Upper lobe of left lung (tissue), 6 donors: ENCODE measurements at regions not wholly inside any gene's neighbourhood (a gene's known extent, or its start where the extent isn't known, plus 50 kb on each side); places are given as distances from the start of the nearest gene placed in this dataset.

Experiments used
- ATAC-seq, 2 donors: fragments of 200-7000 bp; cut with Tn5 transposase; one replicate each; pipeline ENCODE4 v1.9.1; 2022; ENCODE audit warnings: mild to moderate bottlenecking in 2 of 2, moderate library complexity in 2 of 2; ENCODE audit not compliant: low FRiP score in 2 of 2
- DNase-seq, 2 donors: peaks; one replicate each; pipeline ENCODE4 v3.0.0-alpha.2; 2019 to 2020
- H3K27ac ChIP-seq, 4 donors: fragments of 200-600 bp; sonication (generic); one replicate each; pipeline ENCODE4 v1.5.1; 2016 to 2019
- H3K27me3 ChIP-seq, 4 donors: fragments of 200-600 bp; sonication (generic); one replicate each; pipeline ENCODE4 v1.5.1; 2017 to 2019
- H3K36me3 ChIP-seq, 4 donors: fragments of 200-600 bp; sonication (generic); one replicate each; pipeline ENCODE4 v1.5.1; 2016 to 2019
- H3K4me1 ChIP-seq, 4 donors: fragments of 200-600 bp; sonication (generic); one replicate each; pipeline ENCODE4 v1.5.1; 2018 to 2019
- H3K4me3 ChIP-seq, 4 donors: fragments of 200-600 bp; sonication (generic); one replicate each; pipeline ENCODE4 v1.5.1; 2017 to 2019; ENCODE audit warnings: mild to moderate bottlenecking in 2 of 4, moderate library complexity in 1 of 4
- H3K9me3 ChIP-seq, 4 donors: fragments of 200-600 bp; sonication (generic); one replicate each; pipeline ENCODE4 v1.5.1; 2018 to 2019
- CTCF ChIP-seq, 6 experiments: fragments of 450-650 bp in 4 of 6; fragments of 200-600 bp in 2 of 6; sonication (generic) in 2 of 6; IDR thresholded peaks; one replicate each; pipeline ENCODE4 v1.5.1; 2016 to 2019; ENCODE audit warnings: antibody characterized with exemption in 6 of 6
- EP300 ChIP-seq, 4 donors: sonication (generic); formaldehyde crosslinking; IDR thresholded peaks; one replicate each; pipeline ENCODE4 v1.5.1; 2017; ENCODE audit warnings: antibody characterized with exemption in 4 of 4, control low read depth in 2 of 4
- POLR2A ChIP-seq, 4 donors: fragments of 450-650 bp; IDR thresholded peaks; one replicate each; pipeline ENCODE4 v1.5.1; 2016 to 2017; ENCODE audit warnings: antibody characterized with exemption in 4 of 4, mild to moderate bottlenecking in 2 of 4
- POLR2AphosphoS5 ChIP-seq, 2 donors: sonication (generic); formaldehyde crosslinking; IDR thresholded peaks; one replicate each; pipeline ENCODE4 v1.5.1; 2017; ENCODE audit warnings: antibody characterized with exemption in 2 of 2
- WGBS, 2 donors: methylation state at CpG; one replicate each; pipeline ENCODE4 v1.1.5; 2017 to 2018; 5-methylcytosine and 5-hydroxymethylcytosine counted together
- donor health status: DM: no; HTN: no; CAD: no; lungs with moderate emphysema.
- donor health status: DM: no; HTN: yes; CAD: no; lungs with severe emphysema.

GRCh38 chr5:117209479-117209878 is 634.9 kb upstream of the SEMA6A start:
- Histone ChIP-seq H3K27me3 (no peaks in the 10 kb centered on the region), H3K36me3 (no peaks in the 10 kb centered on the region), H3K27ac (no peak overlapping the region), H3K4me1 (no peaks in the 10 kb centered on the region), H3K4me3 (no peak overlapping the region), H3K9me3 (no peaks in the 10 kb centered on the region)
- DNase-seq: no peak
- ATAC-seq: no peak
- TF ChIP-seq CTCF (IDR thresholded peaks at IDR 0.05): no peak
- TF ChIP-seq POLR2A (IDR thresholded peaks at IDR 0.05): no peak
- TF ChIP-seq EP300 (IDR thresholded peaks at IDR 0.05): no peak
- no peak for TF ChIP-seq POLR2AphosphoS5 (IDR thresholded peaks at IDR 0.05)
- 86 to 92% methylated on average over 3 of the region's 3 CpGs for WGBS, 2 donors

GRCh38 chr5:117207088-117207668 is 632.6 kb upstream of the SEMA6A start:
- no peaks in the 10 kb centered on the region for H3K4me1 ChIP-seq
- no peaks in the 10 kb centered on the region for H3K9me3 ChIP-seq
- DNase-seq (no peak), ATAC-seq (no peak)
- H3K27ac ChIP-seq: no peak overlapping the region
- H3K36me3 ChIP-seq: no peaks in the 10 kb centered on the region
- no peak for TF ChIP-seq POLR2A (IDR thresholded peaks at IDR 0.05)
- TF ChIP-seq CTCF (IDR thresholded peaks at IDR 0.05): no peak
- no peak for TF ChIP-seq POLR2AphosphoS5 (IDR thresholded peaks at IDR 0.05)
- no peak for TF ChIP-seq EP300 (IDR thresholded peaks at IDR 0.05)
- H3K27me3 ChIP-seq: no peaks in the 10 kb centered on the region
- 82 to 89% methylated on average over 9 of the region's 9 CpGs for WGBS, 2 donors
- no peak overlapping the region for H3K4me3 ChIP-seq

- Histone ChIP-seq H3K4me3 (no peak overlapping the region), H3K27me3 (no peaks in the 10 kb centered on the region), H3K9me3 (no peaks in the 10 kb centered on the region), H3K36me3 (no peaks in the 10 kb centered on the region), H3K4me1 (no peaks in the 10 kb centered on the region), H3K27ac (no peak overlapping the region)
- ATAC-seq (no peak), DNase-seq (no peak)
- WGBS, 2 donors: 49% methylated on average over 2 of the region's 2 CpGs
- no peak for TF ChIP-seq POLR2A (IDR thresholded peaks at IDR 0.05)
- TF ChIP-seq POLR2AphosphoS5 (IDR thresholded peaks at IDR 0.05): no peak
- no peak for TF ChIP-seq EP300 (IDR thresholded peaks at IDR 0.05)
- no peak for TF ChIP-seq CTCF (IDR thresholded peaks at IDR 0.05)
Measured at GRCh38 chr5:117205894-117206293, 631.3 kb upstream of the SEMA6A start.

GRCh38 chr5:117204926-117205869 is 630.6 kb upstream of the SEMA6A start:
- Histone ChIP-seq H3K27ac (no peak overlapping the region), H3K4me1 (no peaks in the 10 kb centered on the region), H3K4me3 (no peak overlapping the region), H3K27me3 (no peaks in the 10 kb centered on the region), H3K36me3 (no peaks in the 10 kb centered on the region), H3K9me3 (no peaks in the 10 kb centered on the region)
- no peak for ATAC-seq
- DNase-seq: no peak
- 58 to 62% methylated on average over 10 of the region's 10 CpGs for WGBS, 2 donors
- no peak for TF ChIP-seq POLR2A (IDR thresholded peaks at IDR 0.05)
- TF ChIP-seq EP300 (IDR thresholded peaks at IDR 0.05): no peak
- TF ChIP-seq CTCF (IDR thresholded peaks at IDR 0.05): no peak
- no peak for TF ChIP-seq POLR2AphosphoS5 (IDR thresholded peaks at IDR 0.05)
